ENCODE measurements at regions not wholly inside any gene's neighbourhood (a gene's known extent, or its start where the extent isn't known, plus 50 kb on each side); places are given as distances from the start of the nearest gene placed in this dataset.

- in situ Hi-C loops (cut with MboI; ENCODE audit: low pct_unique_long_range_greater_than_20kb, low sequenced_read_pairs), result no loop called here
- peak; percentile 24 for DNase-seq
Measured at GRCh38 chr5:12392246-12392645, 488.0 kb upstream of the CTNND2 start.

- DNase-seq, result no peak
- in situ Hi-C loops (cut with MboI; ENCODE audit: low pct_unique_long_range_greater_than_20kb, low sequenced_read_pairs), result no loop called here
Measured at GRCh38 chr5:12385095-12385494, 480.8 kb upstream of the CTNND2 start.

- in situ Hi-C loops (cut with MboI; ENCODE audit: low pct_unique_long_range_greater_than_20kb, low sequenced_read_pairs), result no loop called here
- no peak for DNase-seq
Measured at GRCh38 chr5:12384005-12384404, 479.8 kb upstream of the CTNND2 start.

- in situ Hi-C loops (cut with MboI; ENCODE audit: low pct_unique_long_range_greater_than_20kb, low sequenced_read_pairs), result no loop called here
Measured at GRCh38 chr5:12367973-12368372, 463.7 kb upstream of the CTNND2 start.

GRCh38 chr5:12360218-12360617, 456.0 kb upstream of the CTNND2 start:
- no peak for DNase-seq
- in situ Hi-C loops (cut with MboI; ENCODE audit: low pct_unique_long_range_greater_than_20kb, low sequenced_read_pairs), result no loop called here

More at GRCh38 chr5:12367973-12368372, 463.7 kb upstream of the CTNND2 start:
- no peak for DNase-seq

GRCh38 chr5:12358371-12359090, 454.3 kb upstream of the CTNND2 start:
- no peak for DNase-seq
- in situ Hi-C loops (cut with MboI; ENCODE audit: low pct_unique_long_range_greater_than_20kb, low sequenced_read_pairs), result no loop called here

- DNase-seq, result no peak
- in situ Hi-C loops (cut with MboI; ENCODE audit: low pct_unique_long_range_greater_than_20kb, low sequenced_read_pairs), result no loop called here
Measured at GRCh38 chr5:12357626-12358025, 453.4 kb upstream of the CTNND2 start.

- in situ Hi-C loops (cut with MboI; ENCODE audit: low pct_unique_long_range_greater_than_20kb, low sequenced_read_pairs), result no loop called here
- DNase-seq, result no peak
Measured at GRCh38 chr5:12354686-12355085, 450.4 kb upstream of the CTNND2 start.

GRCh38 chr5:12343558-12343957, 439.3 kb upstream of the CTNND2 start:
- no peak for DNase-seq
- in situ Hi-C loops (cut with MboI; ENCODE audit: low pct_unique_long_range_greater_than_20kb, low sequenced_read_pairs), result no loop called here

GRCh38 chr5:12335938-12336337, 431.7 kb upstream of the CTNND2 start:
- DNase-seq, result no peak
- in situ Hi-C loops (cut with MboI; ENCODE audit: low pct_unique_long_range_greater_than_20kb, low sequenced_read_pairs), result no loop called here

GRCh38 chr5:12332480-12332879, 428.2 kb upstream of the CTNND2 start:
- DNase-seq, result no peak
- in situ Hi-C loops (cut with MboI; ENCODE audit: low pct_unique_long_range_greater_than_20kb, low sequenced_read_pairs), result no loop called here

GRCh38 chr5:12330993-12331588, 426.8 kb upstream of the CTNND2 start:
- no peak for DNase-seq

GRCh38 chr5:12330381-12330780, 426.1 kb upstream of the CTNND2 start:
- DNase-seq, result no peak
- in situ Hi-C loops (cut with MboI; ENCODE audit: low pct_unique_long_range_greater_than_20kb, low sequenced_read_pairs), result no loop called here

More at GRCh38 chr5:12330993-12331588, 426.8 kb upstream of the CTNND2 start:
- in situ Hi-C loops (cut with MboI; ENCODE audit: low pct_unique_long_range_greater_than_20kb, low sequenced_read_pairs), result no loop called here

- in situ Hi-C loops (cut with MboI; ENCODE audit: low pct_unique_long_range_greater_than_20kb, low sequenced_read_pairs), result no loop called here
- DNase-seq, result no peak
Measured at GRCh38 chr5:12323637-12324229, 419.5 kb upstream of the CTNND2 start.

- in situ Hi-C loops (cut with MboI; ENCODE audit: low pct_unique_long_range_greater_than_20kb, low sequenced_read_pairs), result no loop called here
- no peak for DNase-seq
Measured at GRCh38 chr5:12322042-12322441, 417.8 kb upstream of the CTNND2 start.

- in situ Hi-C loops (cut with MboI; ENCODE audit: low pct_unique_long_range_greater_than_20kb, low sequenced_read_pairs), result no loop called here
- peak; percentile 36 for DNase-seq
Measured at GRCh38 chr5:12320331-12320730, 416.1 kb upstream of the CTNND2 start.

GRCh38 chr5:12316812-12317211, 412.6 kb upstream of the CTNND2 start:
- no peak for DNase-seq
- in situ Hi-C loops (cut with MboI; ENCODE audit: low pct_unique_long_range_greater_than_20kb, low sequenced_read_pairs), result no loop called here

GRCh38 chr5:12315461-12315860, 411.2 kb upstream of the CTNND2 start:
- in situ Hi-C loops (cut with MboI; ENCODE audit: low pct_unique_long_range_greater_than_20kb, low sequenced_read_pairs), result no loop called here
- no peak for DNase-seq

GRCh38 chr5:12313602-12314001, 409.4 kb upstream of the CTNND2 start:
- in situ Hi-C loops (cut with MboI; ENCODE audit: low pct_unique_long_range_greater_than_20kb, low sequenced_read_pairs), result no loop called here
- no peak for DNase-seq

GRCh38 chr5:12312343-12312742, 408.1 kb upstream of the CTNND2 start:
- DNase-seq, result no peak
- in situ Hi-C loops (cut with MboI; ENCODE audit: low pct_unique_long_range_greater_than_20kb, low sequenced_read_pairs), result no loop called here

- DNase-seq, result no peak
- in situ Hi-C loops (cut with MboI; ENCODE audit: low pct_unique_long_range_greater_than_20kb, low sequenced_read_pairs), result no loop called here
Measured at GRCh38 chr5:12294151-12294550, 389.9 kb upstream of the CTNND2 start.

All from KBM-7 (cell line).